SU-DHL-6 (cell line): ENCODE measurements at regions not wholly inside any gene's neighbourhood (a gene's known extent, or its start where the extent isn't known, plus 50 kb on each side); places are given as distances from the start of the nearest gene placed in this dataset.

Source experiments
- H2AFZ ChIP-seq: fragments of 200-600 bp; sonication (generic); 2 replicates; pipeline ENCODE4 v1.6.1; 2014; ENCODE audit warnings: low read depth, mild to moderate bottlenecking, moderate library complexity, mixed read lengths, antibody characterized with exemption, low read length; ENCODE audit not compliant: severe bottlenecking
- H3F3A ChIP-seq: fragments of 200-600 bp; shearing (Covaris generic); 2 replicates; pipeline ENCODE4 v1.6.0; 2016; ENCODE audit warnings: antibody characterized with exemption, mild to moderate bottlenecking; ENCODE audit not compliant: insufficient read depth
- H3K27ac ChIP-seq: fragments of 200-600 bp; sonication (generic); 2 replicates; pipeline ENCODE4 v1.5.1; 2016; ENCODE audit warnings: low read depth, mild to moderate bottlenecking, low read length, moderate library complexity, mixed read lengths
- H3K27me3 ChIP-seq: fragments of 200-600 bp; sonication (generic), shearing (Covaris generic); 2 replicates; pipeline ENCODE4 v1.6.0; 2014; ENCODE audit warnings: mild to moderate bottlenecking, low read length
- H3K36me3 ChIP-seq: fragments of 200-600 bp; sonication (generic); 2 replicates; pipeline ENCODE4 v1.6.1; 2014; ENCODE audit warnings: mild to moderate bottlenecking, low read length, mixed read lengths
- H3K4me2 ChIP-seq: fragments of 300-600, 200-600 bp; shearing (Covaris generic), sonication (generic); 2 replicates; pipeline ENCODE4 v1.6.0; 2014; ENCODE audit warnings: low read length, low read depth, mild to moderate bottlenecking; ENCODE audit not compliant: poor library complexity, severe bottlenecking
- H3K4me3 ChIP-seq: fragments of 200-600 bp; sonication (generic); 2 replicates; pipeline ENCODE4 v1.5.1; 2014; ENCODE audit warnings: antibody characterized with exemption, low read length, mild to moderate bottlenecking, mixed read lengths; ENCODE audit not compliant: insufficient read depth, poor library complexity, severe bottlenecking
- H3K79me2 ChIP-seq: fragments of 200-600 bp; sonication (generic); 2 replicates; pipeline ENCODE4 v1.6.1; 2014; ENCODE audit warnings: mild to moderate bottlenecking, low read length, moderate library complexity; ENCODE audit not compliant: insufficient read depth
- H3K9ac ChIP-seq: fragments of 200-600 bp; sonication (generic); 2 replicates; pipeline ENCODE4 v1.7.0; 2014; ENCODE audit warnings: mild to moderate bottlenecking, low read length
- H3K9me2 ChIP-seq: fragments of 200-600 bp; sonication (generic); replicated peaks from 2 replicates; pipeline ENCODE4 v1.6.1; 2014; ENCODE audit warnings: low read length; ENCODE audit not compliant: insufficient read depth
- H3K9me3 ChIP-seq: fragments of 200-600 bp; sonication (generic); 2 replicates; pipeline ENCODE4 v1.6.1; 2014; ENCODE audit warnings: low read length, mixed read lengths; ENCODE audit not compliant: insufficient read depth
- H4K20me1 ChIP-seq: fragments of 200-600 bp; sonication (generic); 2 replicates; pipeline ENCODE4 v1.6.1; 2014; ENCODE audit warnings: low read depth, mild to moderate bottlenecking, antibody characterized with exemption, low read length, moderate library complexity, mixed read lengths
- CTCF ChIP-seq: fragments of 200-600 bp; sonication (generic); IDR thresholded peaks from one replicate; pipeline ENCODE4 v1.5.1; 2017; ENCODE audit warnings: antibody characterized with exemption, mild to moderate bottlenecking, low read length, moderate library complexity; ENCODE audit not compliant: insufficient read depth, poor library complexity, severe bottlenecking
- EZH2phosphoT487 ChIP-seq: fragments of 200-600 bp; sonication (generic), shearing (Covaris generic); conservative IDR thresholded peaks from 2 replicates; pipeline ENCODE4 v1.6.1; 2018; ENCODE audit warnings: mild to moderate bottlenecking, antibody characterized with exemption, low read length, moderate library complexity, mixed read lengths

- no peak overlapping the region for H2AFZ ChIP-seq
- TF ChIP-seq CTCF, result no peak
- TF ChIP-seq EZH2phosphoT487, result no peak
- no peaks in the 10 kb centered on the region for H3K79me2 ChIP-seq
- no peak overlapping the region for H3K4me2 ChIP-seq
- H3K9ac ChIP-seq, result no peak overlapping the region
- H3K9me3 ChIP-seq, result no peaks in the 10 kb centered on the region
- H3K9me2 ChIP-seq, result no peaks in the 10 kb centered on the region
- H3K4me3 ChIP-seq, result no peak overlapping the region
- no peak overlapping the region for H3K27ac ChIP-seq
- no peaks in the 10 kb centered on the region for H4K20me1 ChIP-seq
- no peaks in the 10 kb centered on the region for H3K36me3 ChIP-seq
- peaks cover 3% of the 10 kb centered on the region; the same call in 1 of the 2 replicates for H3K27me3 ChIP-seq
- no peaks in the 10 kb centered on the region for H3F3A ChIP-seq
These were observed 190.3 kb upstream of the ZC3H12C start for GRCh38 chr11:109902764-109903433.

DNA sequence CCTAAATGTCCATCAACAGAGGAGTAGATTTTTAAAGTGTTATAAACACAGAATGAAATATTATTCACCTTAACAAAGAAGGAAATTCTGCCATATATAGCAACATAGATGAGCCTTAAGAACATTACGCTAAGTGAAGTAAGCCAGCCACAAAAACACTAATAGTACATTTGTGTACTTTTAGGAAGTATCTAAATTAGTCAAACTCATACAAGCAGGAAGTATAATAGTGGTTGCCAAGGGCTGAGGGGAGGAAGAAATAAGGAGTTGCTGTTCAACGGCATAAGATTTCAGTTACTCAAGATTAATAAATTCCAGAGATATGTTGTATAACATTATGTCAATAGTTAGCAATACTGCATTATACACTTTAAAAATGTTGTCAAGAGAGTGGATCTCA is 181.7 kb upstream of the ZC3H12C start:
- no peaks in the 10 kb centered on the region for H3F3A ChIP-seq
- H2AFZ ChIP-seq, result no peak overlapping the region
- TF ChIP-seq EZH2phosphoT487, result no peak
- TF ChIP-seq CTCF, result no peak
- H4K20me1 ChIP-seq, result no peaks in the 10 kb centered on the region
- H3K79me2 ChIP-seq, result no peaks in the 10 kb centered on the region
- no peaks in the 10 kb centered on the region for H3K9me3 ChIP-seq
- H3K9me2 ChIP-seq, result no peaks in the 10 kb centered on the region
- no peak overlapping the region for H3K4me3 ChIP-seq
- no peak overlapping the region for H3K9ac ChIP-seq
- H3K27ac ChIP-seq, result no peak overlapping the region
- peaks cover 3% of the 10 kb centered on the region; the same call in 1 of the 2 replicates for H3K27me3 ChIP-seq
- no peak overlapping the region for H3K4me2 ChIP-seq
- no peaks in the 10 kb centered on the region for H3K36me3 ChIP-seq

GRCh38 chr11:109914038-109914437 is 179.2 kb upstream of the ZC3H12C start:
- no peak overlapping the region for H3K4me2 ChIP-seq
- no peaks in the 10 kb centered on the region for H3K9me2 ChIP-seq
- no peaks in the 10 kb centered on the region for H4K20me1 ChIP-seq
- H3K27me3 ChIP-seq, result no peaks in the 10 kb centered on the region
- no peak overlapping the region for H2AFZ ChIP-seq
- no peak overlapping the region for H3K27ac ChIP-seq
- H3K4me3 ChIP-seq, result no peak overlapping the region
- H3K79me2 ChIP-seq, result no peaks in the 10 kb centered on the region
- no peak overlapping the region for H3K9ac ChIP-seq
- no peaks in the 10 kb centered on the region for H3F3A ChIP-seq
- no peaks in the 10 kb centered on the region for H3K36me3 ChIP-seq
- H3K9me3 ChIP-seq, result no peaks in the 10 kb centered on the region
- TF ChIP-seq EZH2phosphoT487 (no peak), CTCF (no peak)
